K562 (cell line): ENCODE measurements at regions not wholly inside any gene's neighbourhood (a gene's known extent, or its start where the extent isn't known, plus 50 kb on each side); places are given as distances from the start of the nearest gene placed in this dataset.

Experiments used
- ATAC-seq: fragments of 200-7000 bp; cut with Tn5 transposase; 3 replicates; pipeline ENCODE4 v1.9.1; 2020; ENCODE audit warnings: moderate library complexity
- BruUV-seq: library from RNA; stranded (reverse); fragments of 400-500 nt; replicated peaks from 2 replicates; lab custom pipeline; 2021; lab: Mats Ljungman, UMichigan
- CTCF ChIA-PET: fragments of 300-600 bp; formaldehyde crosslinking; extraction: SDS; loops from one replicate; lab custom pipeline; 2021; ENCODE audit warnings: low intra/inter-chr PET ratio; lab: Yijun Ruan, JAX
- POLR2A ChIA-PET: fragments of 300-600, 350-650 bp; sonication (Branson Sonifier 250); formaldehyde crosslinking; extraction: SDS; loops from one replicate; lab custom pipeline; 2021; ENCODE audit warnings: antibody characterized with exemption, inconsistent platforms; lab: Yijun Ruan, JAX
- DNase-seq, 4 experiments: peaks; one replicate each; pipeline versions ENCODE4 v3.0.0 to v3.0.0-alpha.2; 2011 to 2018; ENCODE audit warnings: low spot score in 3 of 4, mixed read lengths in 3 of 4; ENCODE audit errors: extremely low read depth in 1 of 4
- FAIRE-seq: peaks from 2 replicates; lab custom pipeline; 2011; peaks lifted over from hg19 to GRCh38; lab: Jason Lieb, UNC
- H2AFZ ChIP-seq: 2 replicates; pipeline ENCODE4 v1.6.0; 2011; ENCODE audit warnings: low read depth, low read length, control low read depth, inconsistent platforms
- H3K27ac ChIP-seq: fragments of 200-600 bp; 3 replicates; pipeline ENCODE4 v1.8.0; 2011; ENCODE audit warnings: low read depth, mild to moderate bottlenecking, control low read depth, inconsistent platforms, low read length, moderate library complexity, mixed read lengths; ENCODE audit errors: extremely low read depth
- H3K27me3 ChIP-seq, 2 experiments: fragments of 300-600 bp in 1 of 2; 2 replicates in 1 of 2; 3 replicates in 1 of 2; pipeline versions ENCODE4 v1.6.0 to v1.8.0; 2011; ENCODE audit warnings: inconsistent platforms in 2 of 2, low read length in 2 of 2, mild to moderate bottlenecking in 1 of 2, mixed read lengths in 1 of 2, moderate library complexity in 1 of 2; ENCODE audit not compliant: control insufficient read depth in 2 of 2, insufficient read depth in 2 of 2
- H3K36me3 ChIP-seq: fragments of 300-600 bp; 3 replicates; pipeline ENCODE4 v1.8.0; 2011; ENCODE audit warnings: mild to moderate bottlenecking, low read length, inconsistent platforms; ENCODE audit not compliant: control insufficient read depth, insufficient read depth
- H3K4me1 ChIP-seq, 2 experiments: fragments of 200-600 bp in 1 of 2; replicated peaks in 1 of 2; 2 replicates in 1 of 2; 3 replicates in 1 of 2; pipeline versions ENCODE4 v1.5.1 to v1.8.0; 2011; ENCODE audit warnings: inconsistent platforms in 2 of 2, low read length in 2 of 2, mild to moderate bottlenecking in 1 of 2, mixed read lengths in 1 of 2, moderate library complexity in 1 of 2; ENCODE audit not compliant: control insufficient read depth in 2 of 2, insufficient read depth in 2 of 2
- H3K4me2 ChIP-seq: 2 replicates; pipeline ENCODE4 v1.6.1; 2011; ENCODE audit warnings: low read length, control low read depth, inconsistent platforms, mixed read lengths; ENCODE audit not compliant: insufficient read depth
- H3K4me3 ChIP-seq: fragments of 200-600 bp; sonication (generic), shearing (Covaris generic); 2 replicates; pipeline ENCODE4 v1.5.1; 2016; ENCODE audit warnings: control low read depth, inconsistent platforms
- H3K79me2 ChIP-seq: fragments of 200-600 bp; 3 replicates; pipeline ENCODE4 v1.8.0; 2011; ENCODE audit warnings: low read length, inconsistent platforms; ENCODE audit not compliant: control insufficient read depth, insufficient read depth
- H3K9ac ChIP-seq, 2 experiments: 2 replicates each; pipeline versions ENCODE4 v1.6.0 to v1.6.1; 2011; ENCODE audit warnings: low read depth in 2 of 2, low read length in 2 of 2, control low read depth in 1 of 2, inconsistent platforms in 1 of 2, mild to moderate bottlenecking in 1 of 2, mixed read lengths in 1 of 2; ENCODE audit not compliant: insufficient read depth in 1 of 2
- H3K9me1 ChIP-seq: one replicate; pipeline ENCODE4 v1.6.0; 2011; ENCODE audit warnings: inconsistent platforms, mild to moderate bottlenecking, low read length, moderate library complexity; ENCODE audit not compliant: control insufficient read depth, insufficient read depth
- H3K9me3 ChIP-seq: replicated peaks from 2 replicates; pipeline ENCODE4 v1.5.1; 2011; ENCODE audit warnings: low read depth, low read length, inconsistent platforms; ENCODE audit not compliant: control insufficient read depth, insufficient read depth
- H4K20me1 ChIP-seq: replicated peaks from 2 replicates; pipeline ENCODE4 v1.6.1; 2011; ENCODE audit warnings: low read length, inconsistent platforms, mixed read lengths; ENCODE audit not compliant: control insufficient read depth, insufficient read depth
- SMARCE1 ChIP-seq: fragments of 450-650 bp; IDR thresholded peaks from 2 replicates; pipeline ENCODE4 v1.7.1; 2016; ENCODE audit warnings: mild to moderate bottlenecking
- ZBTB8A ChIP-seq: fragments of 450-650 bp; IDR thresholded peaks from 2 replicates; pipeline ENCODE4 v1.6.1; 2018; ENCODE audit warnings: mild to moderate bottlenecking, moderate library complexity; ENCODE audit not compliant: partially characterized antibody
- WGBS: fragments of 100-300 bp; shearing (Covaris generic); methylation state at CpG from one replicate; pipeline ENCODE4 v1.1.6; 2016; ENCODE audit warnings: low coverage, mixed read lengths; ENCODE audit not compliant: insufficient coverage; ENCODE audit errors: missing lambda C conversion rate; 5-methylcytosine and 5-hydroxymethylcytosine counted together
- in situ Hi-C: fragments of 300-500 bp; cut with MboI; formaldehyde crosslinking; loops from 4 replicates; pipeline ENCODE4 v1.15.0; 2018; ENCODE audit warnings: inconsistent platforms, mixed read lengths
- intact Hi-C: fragments of 100-400 bp; cut with micrococcal nuclease; formaldehyde crosslinking; loops from 2 replicates; pipeline ENCODE4 v1.14.2; 2022

DNA sequence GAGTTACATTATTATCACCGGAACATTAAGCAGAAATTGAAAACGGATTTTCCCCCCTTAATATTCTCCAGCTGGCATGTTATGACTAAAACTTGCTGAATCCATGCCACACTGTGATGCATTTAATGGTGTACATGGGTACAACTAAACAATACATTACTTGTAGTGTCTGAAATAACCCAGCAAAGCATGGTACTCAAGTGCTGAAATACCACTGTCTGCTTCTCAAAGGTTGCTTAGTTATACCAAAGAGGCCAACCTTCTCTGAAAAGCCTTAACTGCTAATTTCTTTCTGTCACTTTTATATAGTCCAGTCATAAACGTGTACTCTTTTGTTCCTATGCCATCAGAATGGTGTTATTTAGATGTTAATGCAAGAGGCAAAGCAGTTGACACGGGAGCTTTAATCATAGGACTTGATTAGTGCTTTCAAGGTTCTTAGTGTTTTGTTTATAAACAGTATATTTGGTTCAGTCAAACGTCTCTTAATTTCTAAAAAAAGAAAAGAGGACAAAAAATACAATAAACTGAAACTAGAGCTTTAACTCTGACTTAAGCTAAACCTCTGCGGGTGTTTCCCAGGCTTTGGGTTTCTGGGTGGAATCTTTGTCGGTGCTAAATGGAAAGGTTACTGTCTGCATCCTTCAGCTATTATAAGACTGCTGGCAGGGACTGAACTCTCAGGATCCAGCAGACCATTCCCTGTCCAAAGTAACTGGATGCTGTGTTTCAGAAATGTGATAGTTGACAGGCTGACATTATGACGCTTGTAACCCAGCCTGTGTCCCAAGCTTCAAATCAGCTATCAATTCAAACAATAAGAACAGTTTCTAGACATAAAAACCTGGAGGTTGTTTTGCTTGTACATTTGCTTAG, 202.6 kb downstream of the PPP1R3A start (continued):
- TF ChIP-seq ZBTB8A, result no peak

DNA sequence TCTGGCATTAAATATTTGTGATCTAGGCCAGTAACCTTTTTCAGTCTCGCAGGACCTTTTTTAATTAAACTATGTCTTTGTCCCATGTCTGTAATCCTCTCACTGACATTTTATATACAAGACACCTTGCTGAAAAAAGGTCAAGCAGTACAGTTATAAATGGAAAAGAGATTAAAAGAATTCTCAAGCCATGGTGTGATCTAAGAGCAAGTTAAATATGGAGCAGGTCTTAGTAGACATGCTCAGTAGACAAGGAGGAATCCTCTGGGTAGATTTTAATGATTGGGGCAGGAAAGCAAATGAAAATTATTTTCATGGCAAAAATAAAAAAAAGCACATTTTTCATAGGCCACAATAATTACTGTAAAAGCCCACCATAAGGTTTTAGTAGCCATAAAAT, 203.5 kb downstream of the PPP1R3A start:
- H3K9ac ChIP-seq, result no peak overlapping the region
- POLR2A ChIA-PET, result no interaction called here
- 0% methylated on average over 1 of the region's 1 CpG for WGBS

More for the DNA sequence above, 203.5 kb downstream of the PPP1R3A start:
- no peak for FAIRE-seq
- H3K79me2 ChIP-seq, result no peaks in the 10 kb centered on the region
- no peaks in the 10 kb centered on the region for H4K20me1 ChIP-seq
- DNase-seq, result no peak
- H3K27me3 ChIP-seq, result no peaks in the 10 kb centered on the region
- H3K9me3 ChIP-seq, result 0 out of 2 replicates have a peak, but pooled peaks cover 3% of the 10 kb centered on the region
- no peak for ATAC-seq
- no peak overlapping the region for H3K4me2 ChIP-seq
- TF ChIP-seq SMARCE1, result no peak
- CTCF ChIA-PET, result interaction anchor here (0.7 kb wide), 1 partner anchor 12 kb away, joined by 3 read pairs; no protein-coding TSS in a partner anchor
- in situ Hi-C loops, result loop anchor here (25.0 kb wide), 1 partner anchor 703 kb away; no protein-coding TSS in a partner anchor
- no peak overlapping the region for H3K4me3 ChIP-seq
- H3K36me3 ChIP-seq, result no peaks in the 10 kb centered on the region
- H2AFZ ChIP-seq, result no peak overlapping the region
- H3K9me1 ChIP-seq, result no peaks in the 10 kb centered on the region
- intact Hi-C loops, result no loop called here
- no peak overlapping the region for H3K27ac ChIP-seq
- BruUV-seq, result no TSS peak
- no peaks in the 10 kb centered on the region for H3K4me1 ChIP-seq
